Activated CD8-positive, alpha-beta memory T cell treated with anti-CD3 and anti-CD28 coated beads for 4 hours (primary cell): ENCODE measurements at regions not wholly inside any gene's neighbourhood (a gene's known extent, or its start where the extent isn't known, plus 50 kb on each side); places are given as distances from the start of the nearest gene placed in this dataset.
"Not testable (repeated sequence)": the region's sequence is repeated elsewhere in the genome, so short reads cannot be mapped to it uniquely, and the experiment has no call there.

Experiments
- DNase-seq, 2 donors: peaks; one replicate each; pipeline ENCODE4 v3.0.0-alpha.2; 2020; ENCODE audit warnings: low read depth in 2 of 2

DNA sequence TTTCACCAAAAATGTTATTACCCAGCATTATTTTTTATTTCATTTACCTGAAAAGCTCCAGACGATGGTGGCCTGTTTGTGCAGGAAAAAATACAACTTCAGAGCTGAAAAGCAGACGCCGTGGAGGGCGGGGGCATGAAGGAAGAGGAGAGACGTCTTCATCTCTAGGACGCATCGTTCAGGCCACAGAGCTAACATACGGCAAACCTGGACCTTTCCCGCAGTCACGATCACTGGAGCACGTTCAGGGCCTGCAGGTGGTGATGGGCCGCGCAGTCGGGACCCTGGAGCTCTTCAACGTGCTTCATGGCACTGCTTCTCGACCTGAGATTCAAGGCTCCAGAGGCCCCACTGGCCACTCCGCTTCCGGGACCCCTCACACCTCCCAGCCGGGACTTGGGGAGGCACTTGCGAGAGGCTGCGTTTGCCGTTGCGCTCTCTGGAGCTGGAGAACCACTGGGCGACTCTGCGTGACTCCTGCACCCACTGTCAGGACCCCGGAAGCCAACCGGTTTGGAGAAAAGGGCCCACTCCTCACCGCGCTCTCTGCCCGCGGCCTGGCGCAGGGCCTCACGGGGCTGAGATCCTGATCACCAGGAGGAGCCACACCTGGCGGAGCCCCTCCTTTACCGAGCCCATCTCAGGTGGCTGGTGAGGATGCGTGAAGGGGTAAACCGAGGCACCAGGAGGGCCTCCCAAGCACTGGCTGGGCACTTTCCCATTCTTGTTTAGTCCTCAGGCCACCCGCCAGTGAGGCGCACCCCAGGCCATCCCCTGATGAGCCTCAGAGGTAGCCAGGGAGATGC, 164.4 kb upstream of the AFDN start:
- DNase-seq = no peak

DNA sequence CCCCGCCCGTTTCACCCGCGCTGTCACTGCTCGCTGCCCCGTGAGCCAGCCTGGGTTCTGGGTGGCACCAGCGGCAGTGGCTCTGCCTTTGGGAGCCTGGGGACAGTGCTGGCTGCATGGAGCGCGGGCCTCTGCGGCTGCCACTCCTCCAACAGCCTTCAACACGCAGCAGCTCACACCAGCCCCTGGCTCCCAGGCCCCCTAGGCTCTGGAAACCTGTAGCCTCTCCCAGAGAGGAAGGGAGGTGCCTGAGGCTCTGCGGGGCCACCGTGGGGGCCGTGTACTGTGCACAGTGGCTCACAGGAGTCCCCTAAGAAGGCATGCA, 163.9 kb upstream of the AFDN start:
- DNase-seq = no peak

DNA sequence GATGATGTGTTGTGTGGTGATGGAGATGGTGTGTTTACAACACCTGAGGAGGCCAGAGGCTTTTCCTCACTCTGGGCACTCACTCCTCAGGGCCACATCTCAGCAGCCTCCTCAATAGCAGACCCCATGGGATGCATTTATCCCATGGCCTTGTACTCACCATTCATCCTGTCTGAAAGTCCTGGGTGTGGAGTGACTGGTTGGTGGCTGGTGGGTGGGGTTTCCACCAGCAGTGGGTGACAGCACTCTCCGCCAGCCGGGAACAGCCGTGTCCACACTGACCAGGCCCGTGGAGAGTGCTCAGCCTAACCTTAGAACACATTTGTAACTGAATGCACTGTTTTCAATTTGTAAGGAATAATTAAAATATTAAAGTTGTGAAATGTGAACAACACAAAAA, 163.4 kb upstream of the AFDN start:
- no peak for DNase-seq

DNA sequence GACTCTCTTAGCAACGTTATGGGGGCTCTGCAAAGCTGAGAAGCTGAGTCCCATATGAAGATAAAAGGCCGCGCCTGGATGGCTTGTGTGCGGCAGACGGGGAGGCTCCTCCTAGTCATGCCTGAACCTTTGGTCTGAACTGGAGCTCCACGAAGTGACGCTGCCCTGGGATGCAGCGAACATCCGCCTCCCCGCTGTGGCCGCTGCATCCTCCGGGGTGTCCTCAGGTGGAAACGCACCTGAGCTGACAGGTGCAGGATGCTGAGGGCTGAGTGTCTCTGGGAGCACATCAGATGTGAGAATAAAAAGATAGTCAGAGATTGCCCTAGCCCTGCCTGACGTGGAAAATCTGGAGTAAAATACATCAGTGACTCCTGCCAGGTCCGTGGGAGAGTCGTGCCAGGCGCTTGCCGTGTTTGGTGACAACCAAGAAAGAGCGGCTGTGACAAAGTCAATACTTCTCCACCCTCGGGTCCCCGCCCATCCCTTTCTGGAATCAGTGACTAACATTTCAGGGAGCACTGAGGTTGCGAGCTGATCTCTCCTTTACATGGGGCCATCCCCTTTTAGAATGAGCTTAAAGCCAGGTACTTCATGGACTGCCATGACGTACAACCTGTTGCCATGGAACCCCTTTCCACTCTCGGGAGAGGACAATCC, 162.8 kb upstream of the AFDN start:
- no peak for DNase-seq

DNA sequence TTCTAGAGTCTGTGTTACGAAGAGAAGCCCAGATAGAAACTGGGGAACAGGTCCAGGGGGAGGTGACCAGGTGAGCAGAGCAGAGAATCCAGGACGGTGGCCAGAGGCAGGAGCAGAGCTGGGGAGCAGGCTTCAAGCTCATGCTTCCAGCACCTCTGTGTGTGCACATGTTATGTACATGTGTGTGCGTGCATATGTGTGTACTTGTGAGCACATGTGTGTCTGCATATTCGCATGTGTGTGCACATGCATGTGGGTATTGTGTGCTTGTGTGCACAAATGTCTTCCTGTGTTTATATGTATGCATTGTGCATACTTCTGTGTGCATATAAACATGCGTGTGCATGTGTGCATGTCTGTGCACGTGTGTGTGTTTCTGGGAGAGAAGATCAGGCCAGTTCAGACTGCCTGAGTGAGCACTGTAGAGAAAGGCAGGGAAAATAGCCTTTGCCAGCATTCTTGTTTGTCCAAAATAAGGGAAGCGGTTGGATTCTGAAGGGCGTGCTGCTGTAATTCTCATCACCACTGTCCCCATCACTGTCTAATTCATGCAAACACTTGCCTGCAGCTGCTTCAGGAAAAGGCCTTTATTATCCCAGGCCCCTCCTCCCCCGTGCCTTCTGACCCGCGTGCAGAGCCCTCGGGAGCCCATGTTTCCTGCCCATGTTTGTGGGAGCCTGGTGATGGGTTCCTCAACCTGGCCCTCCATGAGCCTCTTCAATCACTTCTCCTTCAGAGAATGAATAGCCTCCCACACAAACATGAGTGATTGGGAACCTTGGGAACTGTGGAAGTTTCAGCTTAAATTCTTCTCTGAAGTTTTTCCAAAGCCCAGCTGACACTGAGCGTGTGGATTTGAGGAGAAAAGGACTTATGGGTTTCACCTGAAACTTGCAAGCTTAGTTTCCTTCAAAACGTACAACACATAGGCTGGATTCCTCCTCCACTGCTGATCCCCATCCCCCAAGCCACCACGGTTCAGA, 161.7 kb upstream of the AFDN start:
- no peak for DNase-seq

DNA sequence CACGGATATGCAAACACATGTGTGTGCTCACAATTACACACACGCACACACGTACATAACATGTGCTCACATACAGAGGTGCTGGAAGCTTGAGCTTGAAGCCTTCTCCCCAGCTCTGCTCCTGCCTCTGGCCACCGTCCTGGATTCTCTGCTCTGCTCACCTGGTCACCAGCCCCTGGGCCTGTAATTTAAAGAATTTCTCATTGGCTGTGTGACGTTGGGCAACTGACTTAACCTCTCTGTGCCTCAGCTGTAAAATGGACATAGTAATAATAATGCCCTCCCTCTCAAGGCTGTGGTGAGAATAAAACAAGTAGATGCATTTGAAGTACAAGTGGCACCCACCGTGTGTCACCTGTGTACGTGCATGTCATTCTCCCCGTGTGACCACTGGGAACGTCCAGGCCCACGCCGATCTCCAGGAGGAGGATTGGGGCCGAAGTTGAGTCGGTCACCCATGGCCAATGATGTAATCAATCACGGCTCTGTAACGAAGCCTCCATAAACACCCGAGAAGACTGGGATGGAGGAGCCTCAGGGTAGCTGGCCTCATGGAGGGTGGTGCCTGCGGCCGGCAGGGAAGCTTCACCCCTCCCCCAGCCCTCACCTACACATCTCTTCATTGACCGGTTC, 160.9 kb upstream of the AFDN start:
- no peak for DNase-seq

DNA sequence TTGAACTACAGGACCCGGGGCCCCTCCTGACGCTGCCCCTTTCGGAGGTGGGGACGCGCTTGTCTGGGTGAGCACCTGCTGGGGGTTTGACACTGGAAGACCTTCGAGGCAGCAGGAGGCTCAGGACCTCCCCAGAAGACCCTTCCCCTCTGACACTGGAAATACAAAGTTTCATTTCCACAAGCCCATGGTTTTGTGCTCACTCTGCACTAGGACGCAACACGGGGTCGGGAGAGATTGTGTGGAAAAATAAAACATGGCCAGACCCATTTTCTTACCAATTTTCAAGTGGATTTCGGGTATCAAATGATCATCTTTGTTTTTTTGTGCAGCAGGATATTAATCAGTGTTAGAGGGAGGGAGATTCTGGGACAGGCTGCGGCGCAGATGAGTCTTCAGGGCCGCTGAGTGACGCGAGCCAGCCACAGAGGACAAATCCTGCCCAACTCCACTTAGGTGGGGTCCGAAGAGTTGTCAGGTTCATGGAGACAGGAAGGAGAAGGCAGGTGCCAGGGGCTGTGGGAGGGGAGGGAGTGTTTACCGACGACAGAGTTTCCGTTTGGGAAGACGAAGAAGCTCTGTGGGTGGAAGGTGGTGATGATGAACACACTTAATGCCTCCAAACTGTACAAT, 160.0 kb upstream of the AFDN start:
- no peak for DNase-seq

DNA sequence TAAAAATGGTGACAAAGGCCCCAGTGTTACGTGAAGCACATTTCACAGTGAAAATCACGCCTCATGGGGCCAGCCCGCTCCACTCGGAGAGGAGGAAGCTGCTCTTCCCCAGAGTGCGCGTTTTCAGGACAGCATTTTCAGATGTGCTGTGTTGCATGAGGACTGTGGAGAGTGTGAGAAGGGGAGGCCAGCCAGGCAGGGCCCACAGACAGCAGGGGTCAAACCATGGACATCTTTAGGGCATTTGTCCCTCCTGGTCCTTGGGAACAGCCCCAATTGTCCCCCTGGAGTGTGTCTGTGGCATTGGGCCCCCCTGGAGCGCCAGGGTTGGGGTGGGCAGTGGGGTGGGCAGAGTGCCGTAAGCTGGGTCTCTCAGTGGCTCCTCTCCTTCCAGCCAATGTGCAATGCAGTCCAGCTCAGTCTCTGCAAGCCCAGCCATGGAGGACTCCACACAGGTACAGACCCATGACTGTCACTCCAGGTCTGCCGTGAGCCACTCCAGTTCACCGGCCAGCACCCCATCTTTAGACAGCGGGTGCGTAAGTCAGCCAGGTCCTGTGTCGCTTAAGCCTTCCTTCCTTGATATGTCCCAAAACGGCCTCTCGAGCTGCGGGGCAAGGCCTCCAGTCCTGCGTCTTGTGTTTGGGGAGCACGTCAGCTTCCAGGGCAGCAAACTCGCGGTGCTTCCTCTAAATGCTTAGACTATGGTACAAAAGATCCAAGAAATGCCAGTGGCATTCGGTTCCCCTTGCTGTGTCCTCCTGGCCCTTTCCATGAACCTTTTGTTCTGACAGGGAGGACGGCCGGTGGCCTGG, 159.3 kb upstream of the AFDN start:
- no peak for DNase-seq

DNA sequence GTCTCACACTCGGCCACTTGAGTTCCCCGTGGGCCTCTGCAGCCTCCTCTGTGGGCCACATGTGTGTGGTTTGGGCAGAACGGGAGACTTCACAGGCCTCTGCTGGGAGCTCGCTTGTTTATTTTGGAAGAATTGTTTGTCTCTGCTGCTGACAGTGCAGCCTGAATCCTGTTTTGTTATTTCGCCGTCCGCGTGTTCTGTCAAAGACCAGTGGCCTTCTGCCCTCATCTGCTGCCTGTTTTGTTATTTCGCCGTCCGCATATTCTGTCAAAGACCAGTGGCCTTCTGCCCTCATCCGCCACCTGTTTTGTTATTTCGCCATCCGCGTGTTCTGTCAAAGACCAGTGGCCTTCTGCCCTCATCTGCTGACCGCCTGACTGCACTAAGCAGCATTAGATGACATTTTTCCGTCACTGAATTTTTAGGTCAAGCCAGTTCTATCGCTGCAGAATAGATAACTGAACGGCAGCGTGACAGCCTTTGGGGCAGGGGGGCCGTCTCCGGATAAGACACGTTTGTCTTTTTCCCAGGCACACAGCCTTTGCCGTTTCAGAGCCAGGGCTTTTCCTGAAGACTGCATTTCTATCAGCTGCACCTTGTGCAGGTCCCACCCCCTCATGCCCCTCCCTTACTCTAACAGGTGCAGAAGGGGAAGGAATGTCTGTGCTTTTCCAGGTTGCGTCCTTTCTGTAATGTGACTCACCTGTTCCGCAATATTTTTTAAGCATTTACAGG, 158.5 kb upstream of the AFDN start:
- no peak for DNase-seq

DNA sequence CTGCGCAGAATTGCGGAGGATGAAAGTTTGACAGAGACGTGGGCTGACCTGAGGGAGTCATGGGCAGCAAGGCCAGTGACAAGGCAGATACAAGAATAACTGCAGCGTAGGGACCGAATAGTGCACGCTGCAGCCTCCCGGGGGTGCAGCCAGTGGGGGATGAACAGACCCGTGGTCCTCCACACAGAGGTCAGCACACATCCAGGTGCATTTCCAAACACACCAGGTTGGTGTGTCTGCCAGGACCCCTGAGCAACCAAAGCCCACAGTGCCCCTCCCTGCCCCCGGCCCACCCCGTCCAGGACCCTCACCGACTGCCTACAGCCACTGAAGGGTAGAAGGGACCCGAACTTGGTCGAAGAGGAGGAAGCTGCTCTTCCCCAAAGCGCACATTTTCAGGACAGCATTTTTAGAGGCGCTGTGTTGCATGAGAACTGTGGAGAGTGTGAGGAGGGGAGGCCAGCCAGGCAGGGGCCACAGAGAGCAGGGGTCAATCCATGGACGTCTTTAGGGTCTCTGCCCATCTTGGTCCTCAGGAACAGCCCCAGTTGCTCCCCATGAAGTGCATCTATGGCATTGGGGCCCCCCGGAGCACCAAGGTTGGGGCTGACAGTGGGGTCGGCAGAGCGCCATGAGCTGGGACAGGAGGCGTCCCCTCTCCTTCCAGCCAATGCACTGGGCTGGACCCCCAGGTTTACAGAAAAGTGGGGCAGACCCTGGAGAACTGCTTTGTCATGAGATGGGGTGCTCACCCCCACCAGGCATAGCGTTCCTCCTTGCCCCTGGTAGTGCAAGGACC, 157.8 kb upstream of the AFDN start:
- no peak for DNase-seq

DNA sequence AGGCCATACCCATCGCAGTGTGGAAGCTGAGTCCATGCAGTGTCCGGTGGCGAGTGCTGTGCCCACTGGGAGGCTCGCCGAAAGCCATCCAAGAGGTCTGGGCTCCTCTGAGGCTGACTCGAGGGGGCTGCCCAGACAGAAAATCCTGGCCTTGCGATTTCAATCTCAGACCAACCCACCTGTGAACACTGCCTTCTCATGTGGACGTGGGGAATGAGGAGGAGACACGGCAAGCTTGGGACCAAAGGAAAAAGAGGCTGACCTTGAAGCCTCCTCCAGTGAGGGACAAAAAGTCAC, 157.2 kb upstream of the AFDN start:
- no peak for DNase-seq

DNA sequence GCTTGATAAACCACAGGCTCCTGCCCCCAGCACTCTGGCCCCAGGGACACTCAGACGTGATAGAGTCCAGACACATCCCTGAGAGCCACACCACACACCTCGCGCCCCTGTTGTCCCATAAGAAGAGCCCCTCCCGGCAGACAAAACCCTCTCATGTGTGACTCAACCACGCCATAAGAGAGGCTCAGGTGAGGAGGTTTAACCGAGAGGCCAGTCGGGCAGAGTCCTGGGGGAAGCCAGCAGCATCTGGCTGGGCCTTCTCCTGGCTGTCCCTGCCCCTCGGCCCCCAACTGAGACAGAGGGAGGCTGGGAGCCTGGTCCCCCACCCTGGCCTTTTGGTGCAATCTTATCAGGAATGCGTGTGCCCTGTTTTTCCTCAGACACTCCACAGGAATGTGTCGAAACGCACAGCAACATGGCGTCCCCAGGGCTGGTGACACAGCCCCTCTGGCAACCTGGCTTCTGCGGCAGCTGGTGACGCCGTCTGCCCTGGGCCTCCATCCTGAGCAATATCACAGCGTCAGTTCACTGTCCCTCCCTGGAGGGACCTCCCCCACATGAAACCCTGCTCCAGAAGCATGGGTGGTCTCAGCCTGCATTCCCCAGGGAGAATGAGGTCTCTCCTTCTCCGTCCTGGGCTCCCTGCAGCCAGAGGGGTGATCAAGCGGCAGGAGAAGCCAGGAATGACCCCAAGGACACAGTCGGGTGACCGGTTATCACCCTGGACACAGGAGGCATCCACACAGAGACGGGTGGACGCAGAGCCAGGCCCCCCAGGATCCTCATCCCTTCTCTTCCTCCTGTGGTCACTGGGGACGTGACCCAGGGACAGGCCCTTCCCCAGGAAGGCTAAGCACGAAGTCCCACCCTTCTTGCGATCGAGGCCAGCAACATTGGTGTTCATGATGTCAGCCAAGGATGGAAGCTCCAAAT, 156.6 kb upstream of the AFDN start:
- DNase-seq = no peak

DNA sequence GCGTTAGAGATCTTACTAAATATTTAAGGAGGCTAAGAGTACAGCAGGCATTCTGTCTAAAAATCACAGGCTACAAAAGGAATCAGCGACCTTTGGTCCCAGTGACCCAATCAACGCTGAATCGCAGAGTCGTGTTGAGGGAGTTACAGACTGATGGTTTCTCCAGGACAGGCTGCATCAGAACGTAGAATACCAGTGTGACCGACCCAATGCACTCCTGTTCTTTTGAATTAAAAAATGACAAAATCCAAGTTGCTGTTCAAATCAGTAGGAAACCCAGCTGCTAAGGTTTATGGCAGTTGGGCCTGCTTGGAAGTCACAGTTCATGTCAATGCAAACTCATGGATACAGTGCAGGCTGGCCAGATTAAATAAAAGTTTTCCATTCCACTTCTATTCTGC, 155.8 kb upstream of the AFDN start:
- no peak for DNase-seq

DNA sequence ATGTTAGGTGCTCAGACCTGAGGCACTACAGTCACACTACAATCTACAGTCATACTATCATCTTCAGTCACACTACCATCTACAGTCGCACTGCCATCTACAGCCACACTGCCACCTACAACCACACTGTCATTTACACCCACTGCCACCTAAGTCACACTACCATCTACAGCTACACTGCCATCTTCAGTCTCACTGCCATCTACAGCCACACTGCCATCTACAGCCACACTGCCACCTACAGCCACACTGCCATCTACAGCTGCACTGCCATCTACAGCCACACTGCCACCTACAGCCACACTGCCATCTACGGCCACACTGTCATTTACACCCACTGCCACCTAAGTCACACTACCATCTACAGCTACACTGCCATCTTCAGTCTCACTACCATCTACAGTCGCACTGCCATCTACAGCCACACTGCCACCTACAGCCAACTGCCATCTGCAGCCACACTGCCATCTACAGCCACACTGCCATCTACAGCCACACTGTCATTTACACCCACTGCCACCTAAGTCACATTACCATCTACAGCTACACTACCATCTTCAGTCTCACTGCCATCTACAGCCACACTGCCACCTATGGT, 155.2 kb upstream of the AFDN start:
- not testable (repeated sequence) for DNase-seq

DNA sequence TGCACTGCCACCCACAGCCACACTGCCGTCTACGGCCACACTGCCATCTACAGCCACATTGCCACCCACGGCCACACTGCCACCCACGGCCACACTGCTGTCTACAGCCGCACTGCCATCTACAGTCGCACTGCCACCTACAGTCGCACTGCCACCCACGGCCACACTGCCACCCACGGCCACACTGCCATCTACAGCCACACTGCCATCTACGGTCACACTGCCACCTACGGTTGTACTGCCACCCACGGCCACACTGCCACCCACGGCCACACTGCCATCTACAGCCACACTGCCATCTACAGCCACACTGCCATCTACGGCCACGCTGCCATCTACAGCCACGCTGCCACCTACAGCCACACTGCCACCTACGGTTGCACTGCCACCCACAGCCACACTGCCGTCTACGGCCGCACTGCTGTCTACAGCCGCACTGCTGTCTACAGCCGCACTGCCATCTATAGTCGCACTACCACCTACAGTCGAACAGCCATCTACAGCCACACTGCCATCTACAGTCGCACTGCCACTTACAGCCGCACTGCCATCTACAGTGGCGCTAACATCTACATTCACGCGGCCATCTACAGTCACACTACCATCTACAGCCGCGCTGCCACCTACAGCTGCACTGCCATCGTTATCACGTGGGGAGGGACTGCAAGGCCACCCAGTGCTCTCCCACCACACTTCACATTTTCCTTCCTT, 154.6 kb upstream of the AFDN start:
- DNase-seq = no peak

DNA sequence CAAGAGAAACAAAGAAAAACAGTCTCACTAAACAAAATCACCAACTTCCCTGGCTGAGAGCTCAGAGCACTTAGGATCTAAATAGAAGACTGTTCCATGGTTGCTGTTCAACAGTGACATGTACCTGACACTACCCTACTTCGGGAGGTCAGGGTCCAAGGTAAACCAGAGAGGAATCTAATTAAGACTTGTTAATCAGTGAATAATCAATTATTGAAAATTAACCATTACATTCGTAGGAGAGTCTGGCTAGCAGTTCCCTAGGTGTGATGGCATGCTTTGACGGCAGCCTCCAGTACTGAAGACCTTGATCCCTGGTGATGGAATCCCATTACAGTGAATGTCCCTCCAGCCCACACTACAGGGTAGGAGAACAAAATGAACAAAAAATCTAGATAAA, 154.0 kb upstream of the AFDN start:
- no peak for DNase-seq

DNA sequence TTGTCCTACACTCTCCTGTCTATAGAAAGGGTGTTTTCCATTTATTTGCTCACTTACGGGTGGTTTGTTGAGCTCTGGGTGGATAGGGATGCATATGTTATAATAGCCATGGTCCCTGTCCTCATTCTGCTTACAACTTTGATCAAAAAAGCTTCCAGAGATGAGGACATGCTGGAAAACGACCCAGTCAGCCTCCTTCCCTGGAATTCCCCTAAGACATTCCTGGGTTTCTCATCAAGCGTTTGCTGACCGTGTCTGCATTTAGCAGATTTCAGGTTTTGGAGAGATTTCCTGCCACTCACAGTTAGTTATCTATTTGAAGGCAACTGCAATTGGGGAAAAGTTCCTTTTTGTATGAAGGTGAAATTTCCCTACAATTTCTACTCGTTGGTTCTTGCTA, 152.8 kb upstream of the AFDN start:
- DNase-seq = no peak
